ENCODE measurements at regions not wholly inside any gene's neighbourhood (a gene's known extent, or its start where the extent isn't known, plus 50 kb on each side); places are given as distances from the start of the nearest gene placed in this dataset.

DNA sequence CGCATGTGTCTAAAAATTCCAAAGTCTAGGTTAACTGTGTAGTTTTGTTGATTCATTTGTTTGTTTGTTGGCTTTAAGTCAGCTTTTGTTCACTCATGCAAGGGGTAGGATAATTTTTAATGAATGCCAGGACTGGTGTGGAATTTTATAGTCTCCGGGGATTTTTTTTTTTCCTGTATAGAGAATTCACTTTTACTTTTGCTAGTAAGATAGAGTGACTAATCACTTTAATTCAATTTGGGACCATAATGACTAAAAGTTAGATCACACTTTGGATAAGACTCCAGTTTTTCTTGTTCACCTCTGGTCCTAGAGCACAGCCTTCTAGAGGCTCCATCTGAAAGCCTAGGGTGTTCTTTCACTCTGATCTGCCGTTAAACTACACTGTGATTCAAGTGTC lies 1690.0 kb downstream of the PCDH9 start:
- Histone ChIP-seq H3K27me3 (no peaks in the 10 kb centered on the region), H3K9me3 (replicated peaks in 1 of 11) (no peaks in the 10 kb centered on the region; a peak in 1 of 22 replicates), H3K4me2 (no peak overlapping the region), H3K4me1 (no peaks in the 10 kb centered on the region), H3K4me3 (no peak overlapping the region), H3K27ac (no peak overlapping the region), H4K20me1 (no peaks in the 10 kb centered on the region), H3K9ac (no peak overlapping the region), H3K36me3 (no peaks in the 10 kb centered on the region)
- TF ChIP-seq Cebpa-rat (IDR thresholded peaks at IDR 0.05), result no peak

DNA sequence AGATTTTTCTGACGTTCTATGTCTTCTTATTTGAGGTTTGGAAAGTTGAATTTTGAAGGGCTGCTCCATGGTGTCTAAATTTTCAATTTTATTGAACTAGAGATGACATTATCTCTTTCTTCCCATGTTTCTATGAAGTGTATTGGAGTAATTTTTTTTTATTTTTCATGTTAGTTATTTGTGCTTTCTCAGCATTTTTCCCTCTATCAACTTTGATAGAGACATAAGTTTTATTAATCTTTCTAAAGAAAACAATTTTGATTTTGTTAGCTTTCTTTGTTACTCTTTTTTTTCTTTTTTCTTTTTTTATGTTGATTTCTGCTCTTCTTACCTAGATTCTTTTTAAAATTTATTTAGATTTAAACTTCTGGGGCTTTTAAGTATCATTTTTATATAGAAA lies 1694.8 kb downstream of the PCDH9 start:
- TF ChIP-seq Cebpa-rat (IDR thresholded peaks at IDR 0.05), result no peak
- no peak overlapping the region for H3K4me2 ChIP-seq

GRCh38 chr13:65532231-65532630 lies 1697.9 kb downstream of the PCDH9 start:
- no peaks in the 10 kb centered on the region for H3K36me3 ChIP-seq
- H3K4me2 ChIP-seq, result no peak overlapping the region
- H3K4me1 ChIP-seq, result peaks cover 0 to 11% (median 0%) of the 10 kb centered on the region in 10 experiments; a peak in 6 of 20 replicates
- no peak for TF ChIP-seq Cebpa-rat (IDR thresholded peaks at IDR 0.05)
- no peaks in the 10 kb centered on the region for H4K20me1 ChIP-seq
- no peaks in the 10 kb centered on the region for H3K9me3 ChIP-seq (replicated peaks in 1 of 11)
- H3K27ac ChIP-seq, result no peak overlapping the region
- H3K4me3 ChIP-seq, result no peak overlapping the region
- H3K9ac ChIP-seq, result no peak overlapping the region
- no peaks in the 10 kb centered on the region for H3K27me3 ChIP-seq

More for the DNA sequence above, 1694.8 kb downstream of the PCDH9 start:
- H3K9ac ChIP-seq, result no peak overlapping the region
- H3K9me3 ChIP-seq (replicated peaks in 1 of 11), result no peaks in the 10 kb centered on the region; a peak in 1 of 22 replicates
- H4K20me1 ChIP-seq, result no peaks in the 10 kb centered on the region
- peaks cover 0 to 7% (median 0%) of the 10 kb centered on the region in 10 experiments; a peak in 6 of 20 replicates for H3K4me1 ChIP-seq
- no peaks in the 10 kb centered on the region for H3K36me3 ChIP-seq
- H3K27ac ChIP-seq, result no peak overlapping the region
- no peak overlapping the region for H3K4me3 ChIP-seq
- H3K27me3 ChIP-seq, result no peaks in the 10 kb centered on the region

DNA sequence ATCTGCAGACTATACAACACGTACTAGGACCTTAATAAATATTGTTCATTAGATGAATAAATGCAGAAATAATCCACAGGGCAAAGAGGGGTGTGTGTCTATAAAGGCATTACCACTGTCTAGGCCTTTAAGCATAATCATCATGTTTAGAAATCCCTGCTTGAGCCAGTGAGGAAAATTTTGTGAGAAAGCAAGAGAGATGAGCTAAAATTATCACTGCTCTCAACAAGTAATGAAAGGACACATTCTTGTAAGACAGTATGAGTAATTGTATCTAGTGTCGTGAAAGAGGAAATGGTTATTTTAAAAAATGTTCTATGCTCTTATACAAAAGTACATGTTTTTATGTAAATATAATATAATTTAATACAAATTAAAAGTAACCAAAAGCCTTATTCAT lies 1699.4 kb downstream of the PCDH9 start:
- Histone ChIP-seq H3K27ac (no peak overlapping the region), H3K9ac (no peak overlapping the region), H3K36me3 (no peaks in the 10 kb centered on the region), H4K20me1 (no peaks in the 10 kb centered on the region), H3K4me2 (peak overlapping the region in 3 of 11 experiments; percentile 38 to 63 (median 56); a peak in 6 of 22 replicates), H3K27me3 (no peaks in the 10 kb centered on the region), H3K4me1 (peaks cover 0 to 11% (median 0%) of the 10 kb centered on the region in 10 experiments; a peak in 6 of 20 replicates), H3K9me3 (replicated peaks in 1 of 11) (no peaks in the 10 kb centered on the region), H3K4me3 (no peak overlapping the region)
- TF ChIP-seq Cebpa-rat (IDR thresholded peaks at IDR 0.05), result no peak

GRCh38 chr13:65529541-65529940 lies 1700.6 kb downstream of the PCDH9 start:
- no peaks in the 10 kb centered on the region for H3K27me3 ChIP-seq

GRCh38 chr13:65508745-65509144 lies 1721.4 kb downstream of the PCDH9 start:
- Histone ChIP-seq H3K27ac (no peak overlapping the region), H3K27me3 (no peaks in the 10 kb centered on the region), H3K4me2 (no peak overlapping the region), H3K4me3 (no peak overlapping the region), H4K20me1 (no peaks in the 10 kb centered on the region), H3K9me3 (replicated peaks in 1 of 11) (peaks cover 0 to 9% (median 0%) of the 10 kb centered on the region in 11 experiments; a peak in 1 of 22 replicates), H3K4me1 (peaks cover 0 to 4% (median 0%) of the 10 kb centered on the region in 10 experiments; a peak in 1 of 20 replicates), H3K9ac (no peak overlapping the region), H3K36me3 (no peaks in the 10 kb centered on the region)
- no peak for TF ChIP-seq Cebpa-rat (IDR thresholded peaks at IDR 0.05)

More at GRCh38 chr13:65529541-65529940, 1700.6 kb downstream of the PCDH9 start:
- H3K4me3 ChIP-seq, result no peak overlapping the region
- no peaks in the 10 kb centered on the region for H3K9me3 ChIP-seq (replicated peaks in 1 of 11)
- H3K4me2 ChIP-seq, result no peak overlapping the region
- H3K9ac ChIP-seq, result no peak overlapping the region
- no peaks in the 10 kb centered on the region for H4K20me1 ChIP-seq
- peaks cover 0 to 11% (median 0%) of the 10 kb centered on the region in 10 experiments; a peak in 6 of 20 replicates for H3K4me1 ChIP-seq
- H3K36me3 ChIP-seq, result no peaks in the 10 kb centered on the region
- H3K27ac ChIP-seq, result no peak overlapping the region
- TF ChIP-seq Cebpa-rat (IDR thresholded peaks at IDR 0.05), result no peak

- Histone ChIP-seq H3K9ac (no peak overlapping the region), H3K4me2 (no peak overlapping the region), H3K27me3 (no peaks in the 10 kb centered on the region), H3K36me3 (no peaks in the 10 kb centered on the region), H4K20me1 (no peaks in the 10 kb centered on the region), H3K27ac (no peak overlapping the region), H3K9me3 (replicated peaks in 1 of 11) (peaks cover 0 to 9% (median 0%) of the 10 kb centered on the region in 11 experiments; a peak in 1 of 22 replicates), H3K4me1 (peaks cover 0 to 4% (median 0%) of the 10 kb centered on the region in 10 experiments; a peak in 1 of 20 replicates), H3K4me3 (no peak overlapping the region)
- TF ChIP-seq Cebpa-rat (IDR thresholded peaks at IDR 0.05), result no peak
These were observed 1721.8 kb downstream of the PCDH9 start for GRCh38 chr13:65508338-65508737.

GRCh38 chr13:65505941-65506340 lies 1724.2 kb downstream of the PCDH9 start:
- peaks cover 0 to 4% (median 0%) of the 10 kb centered on the region in 10 experiments; a peak in 1 of 20 replicates for H3K4me1 ChIP-seq
- no peak overlapping the region for H3K9ac ChIP-seq
- H3K4me3 ChIP-seq, result no peak overlapping the region
- no peaks in the 10 kb centered on the region for H4K20me1 ChIP-seq
- H3K27ac ChIP-seq, result no peak overlapping the region
- H3K4me2 ChIP-seq, result no peak overlapping the region
- H3K36me3 ChIP-seq, result no peaks in the 10 kb centered on the region
- no peak for TF ChIP-seq Cebpa-rat (IDR thresholded peaks at IDR 0.05)
- peaks cover 0 to 9% (median 0%) of the 10 kb centered on the region in 11 experiments; a peak in 1 of 22 replicates for H3K9me3 ChIP-seq (replicated peaks in 1 of 11)
- no peaks in the 10 kb centered on the region for H3K27me3 ChIP-seq

- H3K27me3 ChIP-seq, result no peaks in the 10 kb centered on the region
- no peak overlapping the region for H3K27ac ChIP-seq
- peaks cover 0 to 4% (median 0%) of the 10 kb centered on the region in 10 experiments; a peak in 1 of 20 replicates for H3K4me1 ChIP-seq
- no peak overlapping the region for H3K9ac ChIP-seq
- TF ChIP-seq Cebpa-rat (IDR thresholded peaks at IDR 0.05), result no peak
- H4K20me1 ChIP-seq, result no peaks in the 10 kb centered on the region
- H3K4me2 ChIP-seq, result no peak overlapping the region
- H3K36me3 ChIP-seq, result no peaks in the 10 kb centered on the region
- no peak overlapping the region for H3K4me3 ChIP-seq
- peaks cover 0 to 9% (median 0%) of the 10 kb centered on the region in 11 experiments; a peak in 1 of 22 replicates for H3K9me3 ChIP-seq (replicated peaks in 1 of 11)
These were observed 1725.9 kb downstream of the PCDH9 start for GRCh38 chr13:65504213-65504612.

DNA sequence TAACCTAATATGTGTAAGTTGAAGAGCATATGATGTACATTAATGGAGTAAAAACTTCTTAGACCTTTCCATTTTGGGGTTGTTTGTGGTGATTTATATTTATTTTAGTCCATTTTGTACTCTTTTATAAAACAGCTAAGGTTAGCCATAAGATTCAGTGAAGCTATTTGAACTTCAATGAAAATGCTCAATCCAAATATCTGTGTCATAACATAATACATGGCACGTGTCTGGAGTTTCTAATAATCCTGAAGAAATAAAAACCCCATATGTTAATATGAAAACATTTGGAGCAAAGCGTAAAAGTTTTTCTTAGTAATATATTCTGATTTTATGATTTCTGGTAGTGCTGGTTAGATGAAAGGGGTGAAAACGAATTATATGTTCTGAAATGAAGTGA lies 1729.7 kb downstream of the PCDH9 start:
- Histone ChIP-seq H3K9me3 (replicated peaks in 1 of 11) (peaks cover 0 to 9% (median 0%) of the 10 kb centered on the region in 11 experiments; a peak in 1 of 22 replicates), H3K4me3 (no peak overlapping the region), H3K27ac (no peak overlapping the region), H3K4me1 (no peaks in the 10 kb centered on the region), H3K36me3 (no peaks in the 10 kb centered on the region), H4K20me1 (no peaks in the 10 kb centered on the region), H3K27me3 (no peaks in the 10 kb centered on the region), H3K9ac (no peak overlapping the region), H3K4me2 (no peak overlapping the region)
- TF ChIP-seq Cebpa-rat (IDR thresholded peaks at IDR 0.05), result no peak
